GM10266 (cell line): ENCODE measurements at regions not wholly inside any gene's neighbourhood (a gene's known extent, or its start where the extent isn't known, plus 50 kb on each side); places are given as distances from the start of the nearest gene placed in this dataset.

Experiments used
- DNase-seq: peaks from one replicate; pipeline ENCODE4 v3.0.0; 2012; ENCODE audit errors: extremely low spot score
- CTCF ChIP-seq: IDR thresholded peaks from 2 replicates; pipeline ENCODE4 v1.5.1; 2012; ENCODE audit warnings: mild to moderate bottlenecking, low read depth; ENCODE audit not compliant: control insufficient read depth, insufficient read depth; ENCODE audit errors: missing control alignments

GRCh38 chr4:181376058-181376457 lies 867.1 kb upstream of the TENM3 start:
- DNase-seq: no peak

GRCh38 chr4:181388061-181388460 lies 855.1 kb upstream of the TENM3 start:
- DNase-seq: no peak
- no peak for TF ChIP-seq CTCF

More at GRCh38 chr4:181376058-181376457, 867.1 kb upstream of the TENM3 start:
- no peak for TF ChIP-seq CTCF

DNA sequence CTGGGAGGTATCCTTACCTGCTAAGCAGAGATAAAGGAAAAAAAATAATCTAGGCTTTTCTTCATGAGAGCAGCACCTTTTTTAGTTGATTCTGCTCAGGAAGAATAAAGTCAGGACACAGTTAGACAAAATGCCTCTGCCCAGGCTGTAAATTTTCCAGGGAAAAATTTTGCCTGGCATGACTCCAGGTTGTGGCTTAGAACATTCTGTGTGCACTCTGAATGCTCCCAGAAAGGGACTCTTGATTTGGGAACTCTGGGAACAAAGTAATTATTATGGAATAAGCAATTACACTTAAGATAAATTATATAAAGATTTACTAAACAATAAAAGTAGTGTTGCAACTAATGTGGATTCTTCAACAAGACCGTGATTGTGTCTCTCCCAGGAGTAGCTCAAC lies 826.2 kb upstream of the TENM3 start:
- TF ChIP-seq CTCF: no peak
- DNase-seq: no peak

- no peak for TF ChIP-seq CTCF
- no peak for DNase-seq
Measured at GRCh38 chr4:181418496-181418895, 824.7 kb upstream of the TENM3 start.

DNA sequence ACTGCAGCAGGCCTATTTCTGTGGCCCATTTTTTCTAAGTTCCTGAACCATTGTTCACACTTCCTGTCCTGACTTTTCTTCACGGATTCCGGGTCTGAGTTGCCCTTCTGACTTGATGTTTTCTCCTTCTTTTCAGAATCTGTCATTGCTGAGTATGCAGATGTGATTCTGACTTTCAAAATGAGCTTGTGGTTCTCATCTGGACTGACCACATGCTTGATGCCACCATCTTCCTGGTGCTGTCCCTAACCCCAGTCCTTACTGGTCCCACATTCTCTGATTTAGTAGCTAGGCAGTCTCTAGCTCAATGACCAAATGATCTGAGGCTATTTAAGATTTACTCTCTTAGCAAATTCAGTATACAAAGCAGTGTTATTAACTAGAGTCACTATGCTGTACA lies 822.3 kb upstream of the TENM3 start:
- no peak for DNase-seq
- no peak for TF ChIP-seq CTCF

GRCh38 chr4:181424362-181425016 lies 818.7 kb upstream of the TENM3 start:
- no peak for DNase-seq
- TF ChIP-seq CTCF: no peak

DNA sequence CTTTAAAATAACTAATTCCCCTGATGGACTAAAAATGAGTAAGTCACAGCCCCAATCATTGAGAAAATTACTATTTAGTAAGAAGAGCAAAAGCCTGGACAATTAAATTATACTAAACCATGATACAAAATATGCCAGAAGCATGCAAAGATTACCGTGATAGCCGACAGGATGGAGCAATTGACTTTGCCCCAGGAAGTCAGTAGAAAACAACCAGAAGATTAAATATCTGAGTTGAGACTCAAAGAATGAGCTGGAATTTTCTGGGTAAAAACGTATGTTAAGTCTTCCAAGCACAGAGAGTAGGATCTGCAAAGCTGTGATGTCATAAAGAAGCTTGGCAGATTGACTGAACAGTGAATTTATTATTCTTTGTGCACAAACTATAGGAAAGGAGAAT lies 816.1 kb upstream of the TENM3 start:
- no peak for TF ChIP-seq CTCF

More for the DNA sequence above, 816.1 kb upstream of the TENM3 start:
- no peak for DNase-seq
